ENCODE measurements at regions not wholly inside any gene's neighbourhood (a gene's known extent, or its start where the extent isn't known, plus 50 kb on each side); places are given as distances from the start of the nearest gene placed in this dataset.

DNA sequence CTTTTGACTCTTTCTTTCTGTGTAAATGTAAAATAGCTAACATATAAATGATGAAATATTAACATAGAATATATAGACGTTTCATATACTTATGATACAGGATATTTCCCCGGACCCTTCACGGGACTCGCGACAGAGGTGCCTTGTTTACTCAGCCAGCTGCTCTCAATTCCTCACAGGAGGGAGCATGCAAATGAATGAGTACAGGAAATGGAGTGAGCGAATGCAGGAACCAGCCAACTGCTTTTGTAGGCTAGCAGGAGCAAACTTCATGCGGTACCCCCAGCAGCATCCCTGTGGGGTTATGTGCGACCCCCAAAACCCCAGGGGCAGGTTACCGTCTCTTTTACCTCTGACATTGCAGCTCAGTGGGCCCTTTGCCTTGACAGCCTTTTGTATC lies 110.3 kb upstream of the PDHA2 start:
- TF ChIP-seq TAF1 (IDR thresholded peaks at IDR 0.05; ENCODE audit: low read depth) (no peak), POLR2AphosphoS5 (IDR thresholded peaks at IDR 0.05) (no peak), EP300 (conservative IDR thresholded peaks at IDR 0.05; ENCODE audit: poor library complexity, severe bottlenecking) (no peak), EZH2 (IDR thresholded peaks at IDR 0.05; ENCODE audit: borderline replicate concordance, insufficient read depth, low read length, poor library complexity, severe bottlenecking) (no peak), RAD21 (conservative IDR thresholded peaks at IDR 0.05) (no peak), MXI1 (conservative IDR thresholded peaks at IDR 0.05; ENCODE audit: poor library complexity, severe bottlenecking) (no peak)
- TF ChIP-seq, protein P1, sequence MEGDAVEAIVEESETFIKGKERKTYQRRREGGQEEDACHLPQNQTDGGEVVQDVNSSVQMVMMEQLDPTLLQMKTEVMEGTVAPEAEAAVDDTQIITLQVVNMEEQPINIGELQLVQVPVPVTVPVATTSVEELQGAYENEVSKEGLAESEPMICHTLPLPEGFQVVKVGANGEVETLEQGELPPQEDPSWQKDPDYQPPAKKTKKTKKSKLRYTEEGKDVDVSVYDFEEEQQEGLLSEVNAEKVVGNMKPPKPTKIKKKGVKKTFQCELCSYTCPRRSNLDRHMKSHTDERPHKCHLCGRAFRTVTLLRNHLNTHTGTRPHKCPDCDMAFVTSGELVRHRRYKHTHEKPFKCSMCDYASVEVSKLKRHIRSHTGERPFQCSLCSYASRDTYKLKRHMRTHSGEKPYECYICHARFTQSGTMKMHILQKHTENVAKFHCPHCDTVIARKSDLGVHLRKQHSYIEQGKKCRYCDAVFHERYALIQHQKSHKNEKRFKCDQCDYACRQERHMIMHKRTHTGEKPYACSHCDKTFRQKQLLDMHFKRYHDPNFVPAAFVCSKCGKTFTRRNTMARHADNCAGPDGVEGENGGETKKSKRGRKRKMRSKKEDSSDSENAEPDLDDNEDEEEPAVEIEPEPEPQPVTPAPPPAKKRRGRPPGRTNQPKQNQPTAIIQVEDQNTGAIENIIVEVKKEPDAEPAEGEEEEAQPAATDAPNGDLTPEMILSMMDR (IDR thresholded peaks at IDR 0.05; ENCODE audit: poor library complexity, severe bottlenecking): no peak

Data from neural cell (in vitro differentiated cells).